ENCODE measurements at regions not wholly inside any gene's neighbourhood (a gene's known extent, or its start where the extent isn't known, plus 50 kb on each side); places are given as distances from the start of the nearest gene placed in this dataset.

DNA sequence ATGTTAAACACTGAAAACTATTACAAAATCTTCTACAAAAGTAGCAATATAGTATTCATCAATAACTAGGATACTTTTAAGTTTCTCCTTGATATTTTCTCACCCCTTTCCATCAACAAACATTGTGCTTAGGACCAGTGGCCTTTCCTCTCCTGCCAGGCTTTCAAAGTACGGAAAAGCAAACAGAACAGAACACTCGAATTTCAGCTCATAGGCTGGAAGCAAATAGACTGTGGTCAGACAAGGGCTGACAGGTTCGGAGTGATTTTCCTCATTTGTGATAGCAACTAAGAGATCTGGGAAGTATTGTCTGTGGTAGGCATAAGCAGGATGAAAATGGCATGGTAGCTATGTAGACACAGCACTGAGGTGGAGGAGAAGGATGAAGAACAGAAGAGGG lies 68.6 kb upstream of the SORBS2 start:
- DNase-seq (ENCODE audit: low read depth, low spot score), result no peak
- H2AFZ ChIP-seq (ENCODE audit: control insufficient read depth, low read length), result no peak overlapping the region
- H3K27me3 ChIP-seq (ENCODE audit: control insufficient read depth, extremely low read depth, insufficient read depth, low read length), result no peaks in the 10 kb centered on the region
- H4K20me1 ChIP-seq (ENCODE audit: control insufficient read depth, extremely low read depth, insufficient read depth, low read length), result no peaks in the 10 kb centered on the region
- H3K9ac ChIP-seq (ENCODE audit: control insufficient read depth, extremely low read depth, insufficient read depth, low read length), result no peak overlapping the region
- no peak for TF ChIP-seq EZH2 (IDR thresholded peaks at IDR 0.05; ENCODE audit: low read length)
- TF ChIP-seq, protein P1, sequence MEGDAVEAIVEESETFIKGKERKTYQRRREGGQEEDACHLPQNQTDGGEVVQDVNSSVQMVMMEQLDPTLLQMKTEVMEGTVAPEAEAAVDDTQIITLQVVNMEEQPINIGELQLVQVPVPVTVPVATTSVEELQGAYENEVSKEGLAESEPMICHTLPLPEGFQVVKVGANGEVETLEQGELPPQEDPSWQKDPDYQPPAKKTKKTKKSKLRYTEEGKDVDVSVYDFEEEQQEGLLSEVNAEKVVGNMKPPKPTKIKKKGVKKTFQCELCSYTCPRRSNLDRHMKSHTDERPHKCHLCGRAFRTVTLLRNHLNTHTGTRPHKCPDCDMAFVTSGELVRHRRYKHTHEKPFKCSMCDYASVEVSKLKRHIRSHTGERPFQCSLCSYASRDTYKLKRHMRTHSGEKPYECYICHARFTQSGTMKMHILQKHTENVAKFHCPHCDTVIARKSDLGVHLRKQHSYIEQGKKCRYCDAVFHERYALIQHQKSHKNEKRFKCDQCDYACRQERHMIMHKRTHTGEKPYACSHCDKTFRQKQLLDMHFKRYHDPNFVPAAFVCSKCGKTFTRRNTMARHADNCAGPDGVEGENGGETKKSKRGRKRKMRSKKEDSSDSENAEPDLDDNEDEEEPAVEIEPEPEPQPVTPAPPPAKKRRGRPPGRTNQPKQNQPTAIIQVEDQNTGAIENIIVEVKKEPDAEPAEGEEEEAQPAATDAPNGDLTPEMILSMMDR (optimal IDR thresholded peaks at IDR 0.05 in 1 of 3, IDR thresholded peaks at IDR 0.05 in 1 of 3, conservative IDR thresholded peaks at IDR 0.05 in 1 of 3; ENCODE audit: extremely low read depth in 1 of 3, insufficient read depth in 2 of 3, low read length in 3 of 3), result no peak
- FAIRE-seq, result no peak
- H3K4me1 ChIP-seq (ENCODE audit: control insufficient read depth, extremely low read depth, insufficient read depth, low read length), result no peaks in the 10 kb centered on the region
- H3K36me3 ChIP-seq (ENCODE audit: control insufficient read depth in 2 of 2, extremely low read depth in 1 of 2, insufficient read depth in 2 of 2, low read length in 2 of 2), result no peaks in the 10 kb centered on the region
- no peaks in the 10 kb centered on the region for H3K9me3 ChIP-seq (ENCODE audit: control insufficient read depth, low read depth, low read length)
- no peak overlapping the region for H3K27ac ChIP-seq (ENCODE audit: control insufficient read depth, insufficient read depth, low read length)
- dilution Hi-C loops (cut with MboI; ENCODE audit: extremely low pct_ligation_motif_present, low sequenced_read_pairs), result no loop called here
- no peak overlapping the region for H3K4me2 ChIP-seq (ENCODE audit: control insufficient read depth, extremely low read depth, insufficient read depth, low read depth, low read length)
- H3K9me1 ChIP-seq (ENCODE audit: control insufficient read depth, extremely low read depth, insufficient read depth, low read length), result no peaks in the 10 kb centered on the region
- H3K4me3 ChIP-seq (ENCODE audit: control insufficient read depth in 2 of 3, extremely low read depth in 1 of 3, insufficient read depth in 2 of 3, low read depth in 1 of 3, low read length in 3 of 3), result no peak overlapping the region
- no peaks in the 10 kb centered on the region for H3K79me2 ChIP-seq (ENCODE audit: control insufficient read depth, insufficient read depth, low read length)

DNA sequence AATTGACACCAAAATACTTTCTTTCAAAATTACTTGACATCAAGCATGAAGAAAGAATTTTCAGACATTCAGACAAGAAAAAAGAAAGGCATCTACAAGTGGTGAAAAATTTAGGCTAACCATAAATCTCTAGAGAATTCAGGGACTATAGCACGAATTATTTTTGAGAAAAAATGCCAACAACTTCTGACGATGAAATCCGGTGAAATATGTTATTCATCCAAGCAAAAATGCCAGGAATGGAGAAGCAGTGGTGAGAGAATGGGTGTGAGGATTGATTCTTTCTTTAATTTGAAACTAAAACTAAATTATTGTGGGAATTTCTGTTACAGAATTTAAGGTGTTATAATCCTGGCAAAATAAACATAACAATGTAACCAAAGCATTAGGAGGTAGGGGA lies 69.4 kb upstream of the SORBS2 start:
- Histone ChIP-seq H2AFZ (ENCODE audit: control insufficient read depth, low read length) (no peak overlapping the region), H3K27ac (ENCODE audit: control insufficient read depth, insufficient read depth, low read length) (no peak overlapping the region), H3K4me2 (ENCODE audit: control insufficient read depth, extremely low read depth, insufficient read depth, low read depth, low read length) (no peak overlapping the region), H3K27me3 (ENCODE audit: control insufficient read depth, extremely low read depth, insufficient read depth, low read length) (no peaks in the 10 kb centered on the region), H3K79me2 (ENCODE audit: control insufficient read depth, insufficient read depth, low read length) (no peaks in the 10 kb centered on the region), H3K9me3 (ENCODE audit: control insufficient read depth, low read depth, low read length) (no peaks in the 10 kb centered on the region), H3K4me3 (ENCODE audit: control insufficient read depth in 2 of 3, extremely low read depth in 1 of 3, insufficient read depth in 2 of 3, low read depth in 1 of 3, low read length in 3 of 3) (no peak overlapping the region), H4K20me1 (ENCODE audit: control insufficient read depth, extremely low read depth, insufficient read depth, low read length) (no peaks in the 10 kb centered on the region), H3K36me3 (ENCODE audit: control insufficient read depth in 2 of 2, extremely low read depth in 1 of 2, insufficient read depth in 2 of 2, low read length in 2 of 2) (no peaks in the 10 kb centered on the region), H3K9ac (ENCODE audit: control insufficient read depth, extremely low read depth, insufficient read depth, low read length) (no peak overlapping the region), H3K9me1 (ENCODE audit: control insufficient read depth, extremely low read depth, insufficient read depth, low read length) (no peaks in the 10 kb centered on the region), H3K4me1 (ENCODE audit: control insufficient read depth, extremely low read depth, insufficient read depth, low read length) (no peaks in the 10 kb centered on the region)
- FAIRE-seq (no peak), DNase-seq (ENCODE audit: low read depth, low spot score) (no peak)
- dilution Hi-C loops (cut with MboI; ENCODE audit: extremely low pct_ligation_motif_present, low sequenced_read_pairs), result no loop called here
- TF ChIP-seq EZH2 (IDR thresholded peaks at IDR 0.05; ENCODE audit: low read length), result no peak
- TF ChIP-seq, protein P1 (optimal IDR thresholded peaks at IDR 0.05 in 1 of 3, IDR thresholded peaks at IDR 0.05 in 1 of 3, conservative IDR thresholded peaks at IDR 0.05 in 1 of 3; ENCODE audit: extremely low read depth in 1 of 3, insufficient read depth in 2 of 3, low read length in 3 of 3), result no peak
